HG03064 (cell line): ENCODE measurements at regions not wholly inside any gene's neighbourhood (a gene's known extent, or its start where the extent isn't known, plus 50 kb on each side); places are given as distances from the start of the nearest gene placed in this dataset.
"Not testable (repeated sequence)": the region's sequence is repeated elsewhere in the genome, so short reads cannot be mapped to it uniquely, and the experiment has no call there.

Experiments used
- ATAC-seq: cut with Tn5 transposase; IDR thresholded peaks from one replicate; pipeline ENCODE4 v1.9.1; 2021; ENCODE audit warnings: low read depth; ENCODE audit not compliant: unreplicated experiment

- not testable (repeated sequence) for ATAC-seq
These were observed 56.2 kb upstream of the TFPI start for GRCh38 chr2:187610450-187610849.

GRCh38 chr2:187612857-187613256 lies 58.6 kb upstream of the TFPI start:
- ATAC-seq: no peak

- no peak for ATAC-seq
These were observed 60.5 kb upstream of the TFPI start for GRCh38 chr2:187614756-187615155.

- no peak for ATAC-seq
These were observed 61.1 kb upstream of the TFPI start for GRCh38 chr2:187615364-187615763.

GRCh38 chr2:187615902-187616301 lies 61.7 kb upstream of the TFPI start:
- no peak for ATAC-seq

- no peak for ATAC-seq
These were observed 62.9 kb upstream of the TFPI start for GRCh38 chr2:187617120-187617519.

GRCh38 chr2:187617905-187618304 lies 63.7 kb upstream of the TFPI start:
- ATAC-seq: no peak

GRCh38 chr2:187618813-187619212 lies 64.6 kb upstream of the TFPI start:
- no peak for ATAC-seq

- no peak for ATAC-seq
These were observed 72.9 kb upstream of the TFPI start for GRCh38 chr2:187627153-187627552.

GRCh38 chr2:187636731-187637391 lies 82.6 kb upstream of the TFPI start:
- ATAC-seq: not testable (repeated sequence)

GRCh38 chr2:187637392-187637740 lies 83.1 kb upstream of the TFPI start:
- not testable (repeated sequence) for ATAC-seq

- not testable (repeated sequence) for ATAC-seq
These were observed 83.5 kb upstream of the TFPI start for GRCh38 chr2:187637771-187638170.

- ATAC-seq: no peak
These were observed 84.6 kb upstream of the TFPI start for GRCh38 chr2:187638840-187639239.

- ATAC-seq: no peak
These were observed 86.8 kb upstream of the TFPI start for GRCh38 chr2:187640926-187641510.

- ATAC-seq: no peak
These were observed 88.3 kb upstream of the TFPI start for GRCh38 chr2:187642498-187642897.

- no peak for ATAC-seq
These were observed 90.3 kb upstream of the TFPI start for GRCh38 chr2:187644486-187644885.

GRCh38 chr2:187644981-187645380 lies 90.7 kb upstream of the TFPI start:
- no peak for ATAC-seq

- ATAC-seq: no peak
These were observed 92.3 kb upstream of the TFPI start for GRCh38 chr2:187646556-187646955.

- ATAC-seq: no peak
These were observed 100.3 kb upstream of the TFPI start for GRCh38 chr2:187654535-187654934.

- ATAC-seq: no peak
These were observed 100.8 kb upstream of the TFPI start for GRCh38 chr2:187655001-187655400.

GRCh38 chr2:187656123-187656522 lies 101.9 kb upstream of the TFPI start:
- no peak for ATAC-seq

GRCh38 chr2:187658952-187659525 lies 104.8 kb upstream of the TFPI start:
- no peak for ATAC-seq
